Islet precursor cell (in vitro differentiated cells): ENCODE measurements at regions not wholly inside any gene's neighbourhood (a gene's known extent, or its start where the extent isn't known, plus 50 kb on each side); places are given as distances from the start of the nearest gene placed in this dataset.

ENCODE experiments used
- DNase-seq: peaks from one replicate; pipeline ENCODE4 v3.0.0-alpha.2; 2018

GRCh38 chr4:138851391-138852335 is 163.9 kb upstream of the NOCT start:
- peak; percentile 67 for DNase-seq

- DNase-seq = no peak
Measured at GRCh38 chr4:138845664-138846063, 169.9 kb upstream of the NOCT start.

- no peak for DNase-seq
Measured at GRCh38 chr4:138845054-138845453, 170.5 kb upstream of the NOCT start.

- DNase-seq = no peak
Measured at GRCh38 chr4:138843616-138844015, 172.0 kb upstream of the NOCT start.

- DNase-seq = no peak
Measured at GRCh38 chr4:138841343-138841742, 174.2 kb upstream of the NOCT start.

- DNase-seq = no peak
Measured at GRCh38 chr4:138838251-138838650, 177.3 kb upstream of the NOCT start.

GRCh38 chr4:138835832-138836533 is 179.6 kb upstream of the NOCT start:
- DNase-seq = no peak

- DNase-seq = no peak
Measured at GRCh38 chr4:138833974-138834373, 181.6 kb upstream of the NOCT start.

- DNase-seq = no peak
Measured at GRCh38 chr4:138832563-138832962, 183.0 kb upstream of the NOCT start.

GRCh38 chr4:138831948-138832347 is 183.6 kb upstream of the NOCT start:
- no peak for DNase-seq

GRCh38 chr4:138828926-138829325 is 186.7 kb upstream of the NOCT start:
- DNase-seq = no peak

GRCh38 chr4:138826754-138827153 is 188.8 kb upstream of the NOCT start:
- no peak for DNase-seq

GRCh38 chr4:138826322-138826721 is 189.3 kb upstream of the NOCT start:
- DNase-seq = no peak

GRCh38 chr4:138821331-138821730 is 194.2 kb upstream of the NOCT start:
- no peak for DNase-seq

GRCh38 chr4:138816875-138817274 is 198.7 kb upstream of the NOCT start:
- peak; percentile 59 for DNase-seq

GRCh38 chr4:138815811-138816210 is 199.8 kb upstream of the NOCT start:
- no peak for DNase-seq

- DNase-seq = no peak
Measured at GRCh38 chr4:138805736-138806135, 209.8 kb upstream of the NOCT start.

GRCh38 chr4:138804711-138805110 is 210.9 kb upstream of the NOCT start:
- peak; percentile 56 for DNase-seq

- no peak for DNase-seq
Measured at GRCh38 chr4:138803051-138803450, 212.5 kb upstream of the NOCT start.

GRCh38 chr4:138802499-138802898 is 213.1 kb upstream of the NOCT start:
- no peak for DNase-seq

GRCh38 chr4:138800421-138800820 is 215.2 kb upstream of the NOCT start:
- no peak for DNase-seq

GRCh38 chr4:138798404-138798803 is 217.2 kb upstream of the NOCT start:
- DNase-seq = no peak

GRCh38 chr4:138797646-138798045 is 217.9 kb upstream of the NOCT start:
- DNase-seq = no peak

- DNase-seq = no peak
Measured at GRCh38 chr4:138796761-138797160, 218.8 kb upstream of the NOCT start.
